ENCODE measurements at regions not wholly inside any gene's neighbourhood (a gene's known extent, or its start where the extent isn't known, plus 50 kb on each side); places are given as distances from the start of the nearest gene placed in this dataset.

DNA sequence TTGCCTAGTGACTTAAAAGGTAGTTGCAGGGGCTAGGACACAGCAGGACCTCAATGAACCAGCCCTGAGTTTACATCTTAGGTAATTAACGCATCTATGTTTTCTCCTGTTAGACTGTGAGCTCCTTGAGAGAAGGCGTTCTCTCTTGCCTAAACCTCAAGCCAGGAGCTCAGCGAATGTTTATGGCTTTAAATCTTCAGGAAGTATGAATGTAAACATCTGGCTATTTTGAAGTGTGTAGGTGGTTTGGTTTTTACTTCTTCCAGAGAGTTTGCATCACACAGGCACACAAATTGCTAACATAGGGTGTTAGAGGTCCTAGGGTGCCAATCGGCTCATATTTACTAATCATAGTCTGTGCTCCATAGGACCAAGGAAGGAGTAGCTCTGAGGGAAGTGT is 387.7 kb upstream of the ZNF507 start:
- no peak overlapping the region for H3K4me3 ChIP-seq (ENCODE audit: low read length)
- TF ChIP-seq CTCF (conservative IDR thresholded peaks at IDR 0.05; ENCODE audit: low read depth, low read length): no peak
- DNase-seq (ENCODE audit: low read depth): no peak

DNA sequence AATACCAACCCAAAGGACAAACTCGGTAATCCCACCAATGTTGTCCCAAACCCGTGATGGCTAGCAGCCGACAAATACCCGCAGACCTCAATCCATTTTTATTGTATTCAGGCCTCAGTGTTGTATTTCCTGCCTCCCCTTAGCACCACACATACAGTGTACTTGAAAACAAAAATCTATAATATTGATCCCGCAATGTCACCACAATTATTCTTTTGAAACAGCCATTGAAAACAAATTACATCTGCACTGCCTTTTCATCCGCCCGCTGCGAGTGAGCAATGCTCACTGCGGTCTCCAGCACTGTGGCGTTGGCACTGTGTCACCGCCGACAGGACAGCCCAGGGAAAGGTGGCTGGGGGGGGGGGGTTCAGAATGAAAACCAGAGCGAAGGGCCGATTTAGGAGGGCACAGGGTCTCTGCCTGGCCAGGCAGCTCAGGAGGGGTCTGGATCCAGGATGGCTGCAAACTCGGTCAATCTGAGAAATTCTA is 385.8 kb upstream of the ZNF507 start:
- no peak overlapping the region for H3K4me3 ChIP-seq (ENCODE audit: low read length)
- TF ChIP-seq CTCF (conservative IDR thresholded peaks at IDR 0.05; ENCODE audit: low read depth, low read length): no peak
- DNase-seq (ENCODE audit: low read depth): no peak

DNA sequence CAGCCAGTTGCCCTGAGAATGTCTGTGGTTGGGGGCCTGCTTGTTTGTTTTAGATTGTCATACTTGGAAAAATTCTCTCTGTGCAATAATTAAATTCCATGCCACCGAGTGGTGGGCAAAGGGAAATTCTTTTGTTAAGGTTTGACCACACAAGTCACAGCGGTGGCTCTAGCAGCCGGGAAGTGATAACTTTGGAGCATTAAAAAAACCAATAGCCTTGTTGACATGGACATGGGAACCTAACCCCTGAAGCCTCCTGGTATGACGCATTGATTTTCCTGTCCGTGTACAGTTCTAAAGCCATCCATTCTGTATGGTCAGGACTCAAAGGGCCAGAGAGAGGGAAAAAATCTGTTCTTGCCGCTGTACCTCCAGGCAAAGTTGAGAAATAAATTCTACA is 384.9 kb upstream of the ZNF507 start:
- no peak for DNase-seq (ENCODE audit: low read depth)
- no peak for TF ChIP-seq CTCF (conservative IDR thresholded peaks at IDR 0.05; ENCODE audit: low read depth, low read length)

DNA sequence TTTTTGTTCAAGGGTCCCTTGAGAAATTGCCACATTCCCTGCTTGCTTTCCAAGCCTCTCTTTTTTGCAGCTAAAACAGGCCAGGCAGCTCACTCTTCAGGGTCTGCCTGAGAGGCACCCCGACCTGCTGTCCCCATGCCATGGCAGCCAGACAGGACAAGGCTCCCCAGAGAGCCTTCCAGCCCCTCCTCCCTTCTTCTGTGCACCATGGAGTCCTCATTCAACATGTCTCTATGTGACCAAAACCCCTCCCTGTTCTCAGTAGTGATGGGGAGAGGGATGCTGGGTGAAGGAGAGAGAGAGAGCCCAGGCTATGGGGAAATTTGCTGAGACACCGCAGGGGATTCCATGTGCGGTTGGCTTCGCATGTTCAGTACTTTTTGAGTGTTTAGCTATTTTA is 384.2 kb upstream of the ZNF507 start:
- no peak for TF ChIP-seq CTCF (conservative IDR thresholded peaks at IDR 0.05; ENCODE audit: low read depth, low read length)
- DNase-seq (ENCODE audit: low read depth): no peak
- no peak overlapping the region for H3K4me3 ChIP-seq (ENCODE audit: low read length)

More for the DNA sequence above, 384.9 kb upstream of the ZNF507 start:
- H3K4me3 ChIP-seq (ENCODE audit: low read length): no peak overlapping the region

DNA sequence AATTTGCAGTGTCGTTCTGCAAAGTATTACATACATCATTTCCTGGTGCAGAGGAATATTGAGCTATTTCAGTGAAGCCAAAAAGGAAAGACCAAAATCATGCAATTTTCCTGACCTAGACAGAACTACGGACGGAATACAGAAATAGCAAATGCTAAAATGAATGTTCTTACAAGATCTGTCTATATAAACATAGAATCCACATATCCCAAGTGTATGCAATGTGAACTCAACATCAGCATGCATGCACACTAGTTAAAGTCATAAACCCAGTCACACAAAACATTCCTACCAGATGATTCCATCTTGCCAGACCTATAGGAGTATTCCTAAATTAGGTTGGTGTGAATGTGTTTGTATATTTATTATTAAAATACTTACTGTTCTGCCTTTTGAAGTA is 383.7 kb upstream of the ZNF507 start:
- no peak for DNase-seq (ENCODE audit: low read depth)
- no peak for TF ChIP-seq CTCF (conservative IDR thresholded peaks at IDR 0.05; ENCODE audit: low read depth, low read length)
- no peak overlapping the region for H3K4me3 ChIP-seq (ENCODE audit: low read length)

GRCh38 chr19:31962561-31962996 is 382.8 kb upstream of the ZNF507 start:
- DNase-seq (ENCODE audit: low read depth): no peak
- no peak for TF ChIP-seq CTCF (conservative IDR thresholded peaks at IDR 0.05; ENCODE audit: low read depth, low read length)
- H3K4me3 ChIP-seq (ENCODE audit: low read length): no peak overlapping the region

DNA sequence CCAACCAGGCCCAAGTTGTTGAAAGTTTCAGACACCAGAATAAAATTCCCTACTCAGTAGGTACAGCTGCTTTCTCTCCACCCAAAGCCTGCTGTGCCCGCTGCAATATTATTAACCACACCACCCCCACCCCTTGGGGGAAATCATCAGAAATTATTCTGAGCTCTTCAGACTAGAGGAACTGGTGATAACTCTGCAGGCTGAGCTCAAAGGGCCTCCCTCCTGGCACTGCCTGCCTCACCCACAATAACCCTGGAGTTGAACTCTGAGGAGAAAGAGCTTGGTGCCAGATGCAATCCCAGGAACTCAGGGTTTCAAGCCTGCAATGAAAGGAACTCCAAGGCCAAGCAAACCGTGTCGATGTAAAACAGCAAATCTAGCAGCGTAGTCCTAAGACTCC is 381.7 kb upstream of the ZNF507 start:
- no peak overlapping the region for H3K4me3 ChIP-seq (ENCODE audit: low read length)
- DNase-seq (ENCODE audit: low read depth): no peak
- no peak for TF ChIP-seq CTCF (conservative IDR thresholded peaks at IDR 0.05; ENCODE audit: low read depth, low read length)
